CD4-positive, CD25-positive, alpha-beta regulatory T cell (primary cell): ENCODE measurements at regions not wholly inside any gene's neighbourhood (a gene's known extent, or its start where the extent isn't known, plus 50 kb on each side); places are given as distances from the start of the nearest gene placed in this dataset.
"Not testable (repeated sequence)": the region's sequence is repeated elsewhere in the genome, so short reads cannot be mapped to it uniquely, and the experiment has no call there.

Experiments
- ATAC-seq, 2 donors: fragments of 150-1000 bp; cut with Tn5 transposase; one replicate each; pipeline ENCODE4 v1.10.0; 2021; ENCODE audit warnings: low read depth in 2 of 2, moderate number of reproducible peaks in 2 of 2, moderate library complexity in 1 of 2
- DNase-seq, 3 donors: peaks; one replicate each; pipeline versions ENCODE4 v3.0.0 to v3.0.0-alpha.2; 2012 to 2022; ENCODE audit warnings: mixed read lengths in 1 of 3
- H3K27ac ChIP-seq: one replicate; pipeline ENCODE4 v1.7.0; 2013; ENCODE audit warnings: mild to moderate bottlenecking, low read length; ENCODE audit not compliant: insufficient read depth, poor library complexity, severe bottlenecking
- H3K27me3 ChIP-seq: one replicate; pipeline ENCODE4 v1.7.0; 2013; ENCODE audit warnings: low read length; ENCODE audit not compliant: control insufficient read depth, insufficient read depth
- H3K36me3 ChIP-seq: one replicate; pipeline ENCODE4 v1.7.0; 2013; ENCODE audit warnings: mild to moderate bottlenecking, low read length, moderate library complexity; ENCODE audit not compliant: control insufficient read depth, insufficient read depth
- H3K4me1 ChIP-seq: 2 replicates; pipeline ENCODE4 v1.7.0; 2013; ENCODE audit warnings: mild to moderate bottlenecking, low read length; ENCODE audit not compliant: insufficient read depth, control insufficient read depth, poor library complexity, severe bottlenecking
- H3K4me3 ChIP-seq: one replicate; pipeline ENCODE4 v1.7.0; 2013; ENCODE audit warnings: low read depth, mild to moderate bottlenecking, low read length, moderate library complexity
- H3K9me3 ChIP-seq, 2 experiments: 1 replicate in 1 of 2; 2 replicates in 1 of 2; pipeline ENCODE4 v1.7.0; 2013; ENCODE audit warnings: low read length in 2 of 2, mild to moderate bottlenecking in 1 of 2, moderate library complexity in 1 of 2; ENCODE audit not compliant: control insufficient read depth in 2 of 2
- H3K27ac Mint-ChIP-seq, 3 donors: one replicate each; pipeline ENCODE4 v1.8.0; 2020 to 2022; ENCODE audit warnings: mild to moderate bottlenecking in 3 of 3, mixed read lengths in 3 of 3, moderate library complexity in 2 of 3
- H3K27me3 Mint-ChIP-seq: one replicate; pipeline ENCODE4 v1.8.0; 2022; ENCODE audit warnings: mild to moderate bottlenecking, mixed read lengths
- H3K36me3 Mint-ChIP-seq: one replicate; pipeline ENCODE4 v1.8.0; 2020; ENCODE audit warnings: mixed read lengths
- H3K4me1 Mint-ChIP-seq, 4 donors: one replicate each; pipeline ENCODE4 v1.8.0; 2020 to 2022; ENCODE audit warnings: mixed read lengths in 4 of 4, mild to moderate bottlenecking in 1 of 4
- H3K4me3 Mint-ChIP-seq, 4 donors: one replicate each; pipeline ENCODE4 v1.8.0; 2020 to 2022; ENCODE audit warnings: mild to moderate bottlenecking in 4 of 4, mixed read lengths in 4 of 4, moderate library complexity in 3 of 4
- H3K9me3 Mint-ChIP-seq, 7 donors: one replicate each; pipeline ENCODE4 v1.8.0; 2020 to 2022; ENCODE audit warnings: mixed read lengths in 7 of 7, mild to moderate bottlenecking in 3 of 7, moderate library complexity in 2 of 7

GRCh38 chr13:52213920-52214319 lies 54.5 kb upstream of the NEK3 start:
- not testable (repeated sequence) for H3K4me1 ChIP-seq, H3K4me3 ChIP-seq, H3K27ac Mint-ChIP-seq, ATAC-seq, H3K27me3 ChIP-seq, H3K4me3 Mint-ChIP-seq, H3K36me3 ChIP-seq, H3K27ac ChIP-seq, H3K9me3 ChIP-seq, H3K36me3 Mint-ChIP-seq, H3K9me3 Mint-ChIP-seq, DNase-seq, H3K4me1 Mint-ChIP-seq
- peaks cover 27% of the 10 kb centered on the region for H3K27me3 Mint-ChIP-seq

- H3K27ac ChIP-seq, H3K9me3 Mint-ChIP-seq, H3K9me3 ChIP-seq, H3K4me1 ChIP-seq, DNase-seq, H3K4me3 ChIP-seq, H3K36me3 ChIP-seq, H3K27me3 ChIP-seq, H3K4me1 Mint-ChIP-seq, H3K36me3 Mint-ChIP-seq, H3K4me3 Mint-ChIP-seq, ATAC-seq: not testable (repeated sequence)
- H3K27ac Mint-ChIP-seq: peak overlapping the region in 1 of 3 donors; percentile 54
- H3K27me3 Mint-ChIP-seq: peaks cover 29% of the 10 kb centered on the region
These were observed 53.5 kb upstream of the NEK3 start for GRCh38 chr13:52212886-52213285.

- peaks cover 26% of the 10 kb centered on the region for H3K27me3 Mint-ChIP-seq
- ATAC-seq, H3K27me3 ChIP-seq, H3K27ac Mint-ChIP-seq, H3K36me3 Mint-ChIP-seq, H3K4me3 ChIP-seq, H3K27ac ChIP-seq, H3K36me3 ChIP-seq, DNase-seq, H3K9me3 ChIP-seq, H3K4me1 ChIP-seq, H3K4me1 Mint-ChIP-seq, H3K9me3 Mint-ChIP-seq, H3K4me3 Mint-ChIP-seq: not testable (repeated sequence)
These were observed 52.0 kb upstream of the NEK3 start for GRCh38 chr13:52211416-52211776.

- H3K4me3 ChIP-seq, H3K4me3 Mint-ChIP-seq, H3K4me1 Mint-ChIP-seq, H3K27ac Mint-ChIP-seq, H3K36me3 ChIP-seq, H3K27me3 ChIP-seq, ATAC-seq, H3K9me3 ChIP-seq, H3K9me3 Mint-ChIP-seq, DNase-seq, H3K27ac ChIP-seq, H3K36me3 Mint-ChIP-seq, H3K4me1 ChIP-seq: not testable (repeated sequence)
- peaks cover 23% of the 10 kb centered on the region for H3K27me3 Mint-ChIP-seq
These were observed 51.4 kb upstream of the NEK3 start for GRCh38 chr13:52210564-52211415.
